GM21619 (cell line): ENCODE measurements at regions not wholly inside any gene's neighbourhood (a gene's known extent, or its start where the extent isn't known, plus 50 kb on each side); places are given as distances from the start of the nearest gene placed in this dataset.
"Not testable (repeated sequence)": the region's sequence is repeated elsewhere in the genome, so short reads cannot be mapped to it uniquely, and the experiment has no call there.

Experiments used
- ATAC-seq: cut with Tn5 transposase; IDR thresholded peaks from one replicate; pipeline ENCODE4 v1.9.1; 2021; ENCODE audit not compliant: unreplicated experiment

DNA sequence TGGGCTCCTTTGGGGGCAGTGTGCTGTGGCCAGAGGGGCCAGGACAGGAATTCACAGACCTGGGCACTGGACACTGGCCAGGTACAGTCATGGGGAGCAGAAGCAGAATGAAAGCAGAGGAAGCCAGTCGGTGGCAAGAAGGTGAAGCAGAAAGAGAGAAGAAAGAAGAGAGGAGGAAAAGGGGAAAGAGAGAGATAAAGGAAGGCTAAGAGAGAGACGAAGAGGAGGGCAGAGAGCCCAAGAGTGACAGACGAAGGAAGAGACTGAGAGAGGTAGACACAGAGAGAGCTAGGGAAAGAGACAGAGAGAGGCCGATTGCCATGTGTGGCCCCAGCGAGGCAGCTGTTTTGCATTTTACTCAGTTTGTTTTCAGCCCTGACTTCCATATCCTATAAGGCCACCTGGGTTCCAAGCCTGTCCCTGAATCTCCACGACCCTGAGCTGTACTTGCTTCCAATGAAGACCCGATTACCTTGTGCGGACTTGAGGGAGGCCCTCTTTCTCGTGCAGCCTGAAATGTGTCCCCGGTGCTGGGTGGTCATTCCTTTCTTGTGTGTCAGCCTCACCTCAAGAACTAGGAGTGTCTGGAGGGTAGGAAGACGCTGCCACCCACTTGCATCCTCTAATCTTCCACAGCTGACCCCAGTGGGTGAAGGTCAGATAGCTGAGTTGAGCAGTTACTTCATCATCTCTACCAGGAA lies 73.9 kb downstream of the LSM3 start:
- ATAC-seq: no peak

DNA sequence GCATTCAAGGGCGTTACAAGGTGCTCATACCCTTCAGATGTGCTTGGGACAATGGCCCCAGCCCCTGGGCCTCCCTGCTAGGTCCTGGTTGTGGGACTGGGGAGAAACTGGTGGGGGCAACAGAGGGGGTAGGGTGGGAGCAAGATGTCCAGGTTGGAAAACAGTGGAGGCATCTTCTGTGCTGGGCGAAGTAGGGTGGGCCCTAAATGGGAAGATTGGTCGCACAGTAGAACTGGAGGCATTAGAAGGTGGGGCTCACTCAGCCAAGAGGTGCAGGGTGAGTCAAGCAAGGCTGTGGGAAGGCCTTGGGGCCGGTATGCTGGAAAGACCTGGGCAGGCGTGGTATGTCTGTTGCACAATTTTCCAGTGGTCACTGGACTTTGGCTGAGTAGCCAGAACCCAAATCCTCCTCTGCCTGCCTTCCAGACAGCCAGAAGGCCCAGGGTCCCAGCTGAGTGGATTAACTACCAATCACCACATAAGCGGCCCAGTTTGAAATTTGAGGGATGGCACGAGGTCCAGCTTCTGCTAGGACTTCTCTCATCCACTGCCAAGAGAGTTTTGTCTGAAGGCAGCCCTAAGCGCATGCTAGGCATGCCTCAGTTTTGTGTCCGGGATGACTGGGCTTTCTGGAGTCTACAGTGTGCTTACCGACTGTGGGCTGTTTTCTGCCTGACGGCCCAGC lies 74.5 kb downstream of the LSM3 start:
- ATAC-seq: no peak

DNA sequence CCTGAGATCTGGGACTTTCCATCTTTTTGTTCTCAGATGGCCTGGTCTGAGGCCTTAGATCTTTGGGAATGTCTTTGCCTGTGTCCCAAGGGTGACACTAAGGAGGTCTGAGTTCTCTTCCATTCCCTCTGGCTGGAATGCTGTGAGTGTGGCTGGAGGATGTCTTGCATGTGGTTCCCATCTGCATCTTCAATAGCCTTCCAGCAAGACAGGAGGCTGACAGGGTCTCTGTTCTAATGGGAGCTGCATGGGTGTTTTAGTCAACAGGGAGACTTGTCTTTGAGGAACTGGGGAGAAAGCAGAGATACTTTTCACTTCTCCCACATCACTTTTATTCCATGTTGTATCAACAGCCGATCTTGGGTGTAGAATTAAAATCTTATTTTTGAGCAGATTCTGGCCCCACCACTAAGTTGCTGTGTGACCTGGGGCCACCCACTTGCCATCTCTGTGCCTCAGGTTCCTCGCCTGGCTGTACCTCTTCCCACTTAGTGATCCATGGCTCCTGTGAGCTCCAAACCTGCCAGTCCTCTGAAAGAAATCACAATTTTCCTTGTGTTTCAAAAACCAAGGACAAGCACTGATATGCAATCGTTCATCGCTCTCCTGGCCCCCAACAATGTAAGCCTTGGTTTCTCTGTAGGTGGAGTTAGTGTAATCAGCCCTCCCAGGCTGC lies 75.2 kb downstream of the LSM3 start:
- ATAC-seq: no peak

DNA sequence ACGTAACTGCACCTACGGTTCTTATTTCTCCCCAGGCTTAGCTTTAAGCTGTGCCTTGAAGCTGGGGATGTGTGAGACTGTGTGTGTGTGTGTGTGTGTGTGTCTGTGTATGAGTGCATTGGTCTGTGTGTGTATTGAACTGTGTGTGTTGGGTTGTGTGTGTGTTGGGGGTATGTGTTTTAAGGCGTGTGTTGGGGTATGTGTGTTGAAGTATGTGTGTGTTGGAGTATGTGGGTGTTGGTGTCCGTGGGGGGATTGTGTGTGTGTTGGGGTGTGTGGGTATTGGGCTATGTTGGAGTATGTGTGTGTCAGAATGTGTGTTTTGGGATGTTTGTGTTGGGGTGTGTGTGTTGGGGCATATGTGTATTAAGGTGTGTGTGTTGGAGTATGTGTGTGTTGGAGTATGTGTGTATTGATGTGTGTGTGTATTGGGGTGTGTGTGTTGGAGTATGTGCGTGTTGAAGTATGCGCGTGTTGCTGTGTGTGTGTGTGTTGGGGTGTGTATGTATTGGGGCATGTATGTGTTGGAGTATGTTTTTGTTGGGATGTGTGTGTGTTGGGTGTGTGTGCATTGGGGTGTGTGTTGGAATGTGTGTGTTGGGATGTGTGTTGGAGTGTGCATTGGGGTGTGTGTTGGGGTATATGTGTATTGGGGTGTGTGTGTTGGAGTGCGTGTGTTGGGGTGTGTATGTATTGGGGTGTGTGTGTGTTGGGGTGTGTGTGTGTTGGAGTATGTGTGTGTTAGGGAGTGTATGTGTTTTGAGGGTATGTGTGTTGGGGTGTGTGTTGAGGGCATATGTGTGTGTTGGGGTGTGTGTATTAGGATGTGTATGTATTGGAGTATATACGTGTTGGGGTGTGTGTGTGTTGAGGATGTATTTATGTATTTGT lies 76.4 kb downstream of the LSM3 start:
- ATAC-seq: no peak

DNA sequence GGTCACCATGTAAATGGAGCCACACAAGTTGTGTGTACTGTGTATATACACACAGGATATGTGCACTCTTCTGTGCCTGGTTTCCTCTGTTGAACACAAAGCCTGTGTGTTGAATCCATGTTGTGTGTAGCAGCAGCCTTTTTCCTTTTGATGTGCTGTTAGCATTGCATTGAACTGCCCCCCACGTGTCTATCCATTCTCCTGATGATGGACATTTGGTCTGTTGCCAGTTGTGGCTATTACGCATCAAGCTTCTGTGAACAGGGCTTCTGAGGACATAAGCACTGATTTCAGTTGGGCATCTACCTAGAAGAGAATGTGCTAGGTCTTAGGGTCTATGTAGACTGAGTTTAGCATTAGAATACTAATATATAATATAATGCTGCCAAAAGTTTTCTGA lies 77.4 kb downstream of the LSM3 start:
- ATAC-seq: no peak

DNA sequence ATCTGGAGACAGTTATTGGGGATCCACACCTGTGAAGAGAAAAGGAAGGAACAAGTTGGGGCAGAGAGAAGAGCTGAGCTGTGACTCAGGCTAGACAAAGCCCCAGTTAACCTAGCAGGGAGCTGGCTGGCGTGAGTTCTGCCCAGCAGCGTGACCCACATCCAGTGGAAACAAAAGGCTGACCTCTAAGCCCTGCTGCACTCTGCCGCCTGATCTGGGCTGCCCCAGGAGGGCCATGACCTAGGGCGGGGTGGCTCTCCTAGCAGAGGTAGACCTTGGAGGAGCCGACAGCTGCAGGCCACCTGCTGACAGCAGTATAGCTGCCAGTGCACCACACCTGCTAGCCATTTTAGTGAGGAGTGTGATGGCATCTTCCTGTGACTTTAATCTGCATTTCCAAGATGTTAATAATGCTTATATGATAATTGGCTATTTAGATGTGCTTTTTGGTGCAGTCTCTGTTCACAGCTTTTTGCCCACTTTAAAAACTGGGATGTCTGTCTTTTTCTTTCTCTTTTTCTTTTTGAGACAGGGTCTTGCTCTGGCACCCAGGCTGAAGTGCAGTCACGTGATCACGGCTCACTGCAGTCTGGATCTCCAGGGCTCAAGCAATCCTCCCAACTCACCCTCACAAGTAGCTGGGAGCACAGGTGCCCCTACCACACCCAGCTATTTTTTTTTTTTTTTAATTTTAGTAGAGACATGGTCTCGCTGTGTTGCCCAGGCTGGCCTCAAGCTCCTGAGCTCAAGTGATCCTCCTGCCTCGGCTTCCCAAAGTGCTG lies 78.1 kb downstream of the LSM3 start:
- no peak for ATAC-seq

DNA sequence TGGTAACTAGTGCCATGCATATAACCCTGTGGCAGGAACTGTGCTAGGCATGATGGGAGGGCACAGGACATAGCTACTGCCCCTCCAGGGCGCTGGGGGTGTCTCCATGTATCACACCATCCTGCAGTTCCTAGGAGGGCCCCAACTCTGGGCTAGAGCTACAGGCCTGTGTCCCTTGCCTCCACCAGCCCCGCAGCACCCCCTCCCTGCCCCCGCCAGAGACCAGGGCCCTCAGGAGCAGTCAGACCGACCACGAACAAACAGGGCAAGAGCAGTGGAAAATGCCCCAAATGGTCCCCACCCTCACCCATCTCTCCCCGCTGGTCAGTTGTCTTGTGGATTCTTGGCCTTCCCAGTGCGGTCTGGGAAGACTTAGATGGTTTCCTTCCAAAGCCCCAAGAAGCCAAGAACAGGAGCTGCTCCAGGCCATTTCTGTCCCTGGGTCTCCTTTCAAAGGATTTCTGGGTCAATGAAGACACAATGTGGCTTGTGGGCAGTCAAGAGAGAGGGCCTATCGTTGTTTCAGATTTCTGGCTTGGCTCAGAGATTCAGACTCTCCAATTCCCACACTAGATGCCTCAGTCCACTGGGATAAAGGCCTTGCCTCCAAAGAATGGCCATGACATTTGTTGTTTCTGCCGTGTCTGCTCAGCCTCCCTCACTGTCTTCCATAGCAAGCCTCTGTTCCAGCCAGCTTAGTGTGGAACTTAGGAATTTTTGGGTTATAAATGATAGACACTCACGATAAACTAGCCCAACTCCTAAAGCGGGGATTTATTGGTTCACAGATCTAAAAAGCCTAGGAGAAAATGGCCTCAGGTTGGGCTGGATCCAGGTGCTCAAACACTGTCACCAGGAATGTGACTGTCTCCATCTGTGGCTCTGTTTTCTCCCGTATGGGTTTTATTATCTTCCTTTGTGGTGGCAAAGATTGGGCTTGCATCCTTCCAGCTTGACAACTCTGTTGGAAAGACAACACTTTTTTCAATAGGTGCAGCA lies 80.6 kb downstream of the LSM3 start:
- ATAC-seq: no peak

DNA sequence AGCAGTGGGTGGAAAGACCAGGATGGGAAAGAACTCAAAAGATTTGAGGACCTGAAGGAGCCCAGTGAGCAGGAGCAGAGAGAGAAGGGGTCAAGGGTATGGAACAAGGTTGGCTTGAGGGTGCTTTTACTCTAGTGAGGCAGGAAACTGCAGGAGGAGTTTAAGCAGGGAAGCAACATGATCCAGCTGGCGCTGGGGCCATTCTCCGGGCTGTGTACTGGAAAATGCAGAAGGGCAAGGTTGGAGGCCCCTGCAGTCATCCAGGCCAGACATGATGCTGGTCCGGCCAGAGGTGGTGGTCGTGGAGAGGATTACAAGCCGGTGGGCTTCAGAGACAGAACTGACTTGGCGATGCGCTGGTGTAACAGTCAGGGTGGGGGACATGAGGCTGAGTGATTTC lies 81.8 kb downstream of the LSM3 start:
- no peak for ATAC-seq

DNA sequence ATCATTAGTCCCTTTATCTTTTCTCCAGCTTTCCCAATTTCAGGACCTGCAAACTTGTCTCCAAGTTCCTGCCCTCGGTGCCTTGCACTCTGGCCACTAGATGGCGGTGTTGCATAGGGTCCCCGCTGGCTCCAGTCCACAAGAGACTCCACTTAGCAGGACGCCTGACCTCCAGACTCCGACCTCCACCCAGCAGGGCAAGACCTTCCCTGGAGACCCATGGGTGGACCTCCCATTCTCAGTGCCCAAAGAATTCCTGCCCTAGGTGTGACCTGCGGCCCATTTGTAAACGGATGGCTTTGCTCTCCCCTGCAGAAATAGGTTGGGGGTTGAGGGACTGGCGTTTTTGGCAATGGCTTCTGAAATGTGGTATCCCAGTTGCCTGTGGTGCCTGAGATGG lies 82.6 kb downstream of the LSM3 start:
- peak; percentile 74 for ATAC-seq

DNA sequence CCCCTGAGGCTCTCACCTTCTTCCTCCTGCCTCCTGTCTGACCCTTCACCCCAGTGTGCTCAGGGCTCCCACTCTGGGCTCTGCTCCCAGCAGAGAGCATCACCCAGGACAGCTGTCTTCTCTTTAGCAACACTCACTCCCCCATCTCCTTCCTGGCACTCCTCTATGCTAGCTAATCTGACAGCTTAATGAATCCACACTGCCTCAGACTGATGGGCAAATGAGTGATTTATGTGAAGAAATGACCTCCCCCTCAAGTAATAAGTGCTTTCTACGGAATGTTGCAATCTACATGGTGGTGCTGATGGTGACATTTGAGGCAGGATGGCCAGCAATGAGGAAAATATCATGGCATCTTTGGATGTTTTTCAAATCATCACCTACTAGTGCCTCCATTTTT lies 83.6 kb downstream of the LSM3 start:
- no peak for ATAC-seq

DNA sequence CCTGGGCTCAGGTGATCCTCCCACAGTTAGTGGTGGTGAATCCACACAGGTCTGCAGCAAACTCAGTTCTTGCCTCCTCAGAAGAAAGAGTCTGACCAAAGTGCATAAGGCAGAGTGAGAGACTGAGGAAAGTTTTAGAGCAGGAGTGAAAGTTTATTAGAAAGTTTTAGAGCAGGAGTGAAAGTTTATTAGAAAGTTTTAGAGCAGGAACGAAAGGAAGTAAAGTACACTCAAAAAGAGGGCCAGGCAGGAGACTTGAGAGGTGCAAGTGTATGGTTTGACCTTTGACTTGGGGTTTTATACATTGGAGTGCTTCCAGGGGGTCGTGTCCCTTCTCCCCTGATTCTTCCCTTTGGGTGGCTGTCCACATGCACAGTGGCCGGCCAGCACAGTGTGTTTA lies 84.2 kb downstream of the LSM3 start:
- no peak for ATAC-seq

DNA sequence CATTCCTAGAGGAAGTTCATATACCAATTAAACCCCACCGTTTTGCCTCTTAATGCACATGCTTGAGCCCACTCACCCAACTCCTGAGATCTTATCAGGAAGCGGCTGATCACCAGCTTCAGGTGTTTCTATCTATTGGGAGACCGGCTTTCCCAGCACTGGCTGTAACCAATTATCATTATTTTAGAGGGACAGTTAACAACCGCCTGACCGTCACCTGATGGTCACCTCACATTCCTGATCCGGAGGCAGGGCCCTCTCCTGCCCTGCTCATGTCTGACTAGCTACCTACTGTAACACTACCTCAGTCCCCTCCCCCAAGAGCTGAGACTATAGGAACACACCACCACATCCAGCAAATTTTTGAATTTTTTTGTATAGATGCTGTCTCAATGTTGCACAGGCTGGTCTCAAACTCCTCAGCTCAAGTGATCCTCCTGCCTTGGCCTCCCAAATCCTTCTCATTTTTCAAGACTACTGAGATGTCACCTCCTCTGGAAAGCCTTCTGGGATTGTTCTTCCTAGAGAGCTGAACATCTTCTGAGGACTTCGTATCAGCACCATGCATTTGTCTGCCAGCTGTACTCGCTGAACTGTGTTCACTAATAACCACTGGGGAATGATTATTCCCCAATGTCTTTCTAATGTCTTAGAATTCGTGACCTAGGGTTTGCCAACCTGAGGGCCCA lies 84.8 kb downstream of the LSM3 start:
- ATAC-seq: no peak

DNA sequence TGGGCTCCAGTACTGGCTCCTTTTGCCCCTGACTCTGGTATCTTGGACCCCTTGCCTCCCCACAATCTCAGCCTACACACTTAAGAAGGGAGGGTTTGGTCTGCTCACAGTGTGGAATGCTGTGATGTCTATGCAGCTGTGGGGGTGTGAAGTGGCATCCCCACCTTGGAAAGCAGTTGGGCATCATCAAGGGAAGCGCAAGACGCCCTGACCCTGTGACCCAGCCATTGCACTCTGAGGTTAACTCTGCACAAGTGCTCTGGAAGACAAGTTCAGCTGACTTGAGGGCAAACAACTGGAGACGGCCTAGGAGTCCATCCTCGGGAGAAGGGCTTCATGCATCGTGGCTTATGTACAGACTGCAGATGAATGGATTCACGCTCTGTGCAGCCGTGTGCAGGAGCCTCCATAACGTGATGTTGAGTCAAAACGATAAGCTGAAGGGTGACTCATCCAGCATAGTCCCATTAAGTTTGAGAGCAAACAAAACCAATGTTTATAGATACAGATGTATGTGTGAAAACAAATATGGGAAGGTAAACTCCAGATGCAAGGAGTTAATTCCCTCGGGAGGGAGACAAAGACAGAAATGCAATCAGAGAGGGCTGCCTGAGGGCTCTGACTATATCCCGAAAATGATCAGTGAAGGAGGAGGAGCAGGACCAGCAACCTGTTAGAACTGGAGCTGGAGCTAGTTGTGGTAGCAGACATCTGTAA lies 86.8 kb downstream of the LSM3 start:
- ATAC-seq: no peak

DNA sequence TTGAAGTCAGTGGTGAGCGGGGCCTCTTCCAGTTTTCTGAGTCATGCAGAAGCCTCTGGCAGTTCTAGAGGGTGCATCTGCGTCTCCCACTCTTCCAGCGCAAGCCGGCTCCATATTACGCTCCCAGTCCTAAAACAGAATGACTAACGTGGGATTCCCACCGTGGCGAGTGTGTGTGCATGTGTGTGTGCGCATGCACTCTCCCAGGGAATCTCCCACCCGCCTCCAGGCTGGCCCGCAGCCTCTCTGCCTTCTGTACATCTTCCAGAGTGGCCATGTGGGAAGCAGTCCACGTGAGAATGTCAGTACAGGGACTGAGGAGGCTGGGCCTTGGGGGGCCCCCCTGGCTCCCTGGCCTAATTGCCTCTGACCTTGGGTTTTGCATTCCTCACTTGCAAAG lies 87.7 kb downstream of the LSM3 start:
- ATAC-seq: no peak

DNA sequence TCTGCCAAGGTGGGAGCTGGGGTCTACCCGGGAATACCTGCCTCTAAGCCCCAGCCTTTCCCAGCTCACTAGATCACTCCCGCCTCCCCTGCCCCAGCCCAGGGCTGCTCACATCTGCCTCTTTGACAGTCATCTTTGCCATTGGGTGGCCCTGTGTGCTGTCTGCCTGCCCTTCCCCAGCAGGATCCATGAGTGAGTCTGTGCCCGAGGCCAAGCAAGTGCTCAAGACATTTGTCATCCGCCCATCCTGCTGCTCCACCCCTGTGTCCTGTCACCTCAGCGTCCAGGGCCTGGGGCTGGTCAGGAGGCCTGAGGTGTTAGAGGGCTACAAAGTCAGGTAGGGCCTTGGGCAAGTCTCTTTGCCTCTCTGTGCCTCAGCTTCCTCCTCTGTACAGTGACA lies 89.4 kb downstream of the LSM3 start:
- ATAC-seq: no peak

DNA sequence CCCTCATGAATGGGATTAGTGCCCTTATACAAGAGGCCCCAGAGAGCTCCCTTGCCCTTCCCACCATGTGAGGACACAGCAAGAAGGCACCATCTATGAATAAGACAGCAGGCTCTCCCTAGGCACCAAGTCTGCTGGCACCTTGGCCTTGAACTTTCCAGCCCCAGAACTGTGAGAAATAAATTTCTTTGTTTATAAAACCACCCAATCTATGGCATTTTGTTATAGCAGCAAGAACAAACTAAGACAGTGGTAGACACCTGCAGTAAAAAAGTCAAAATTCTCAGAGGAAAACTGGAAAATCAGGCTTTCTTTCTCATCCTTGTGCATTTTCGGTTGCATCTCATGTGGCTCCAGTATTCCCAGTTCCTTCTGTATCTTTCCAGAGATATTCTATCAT lies 90.3 kb downstream of the LSM3 start:
- no peak for ATAC-seq

DNA sequence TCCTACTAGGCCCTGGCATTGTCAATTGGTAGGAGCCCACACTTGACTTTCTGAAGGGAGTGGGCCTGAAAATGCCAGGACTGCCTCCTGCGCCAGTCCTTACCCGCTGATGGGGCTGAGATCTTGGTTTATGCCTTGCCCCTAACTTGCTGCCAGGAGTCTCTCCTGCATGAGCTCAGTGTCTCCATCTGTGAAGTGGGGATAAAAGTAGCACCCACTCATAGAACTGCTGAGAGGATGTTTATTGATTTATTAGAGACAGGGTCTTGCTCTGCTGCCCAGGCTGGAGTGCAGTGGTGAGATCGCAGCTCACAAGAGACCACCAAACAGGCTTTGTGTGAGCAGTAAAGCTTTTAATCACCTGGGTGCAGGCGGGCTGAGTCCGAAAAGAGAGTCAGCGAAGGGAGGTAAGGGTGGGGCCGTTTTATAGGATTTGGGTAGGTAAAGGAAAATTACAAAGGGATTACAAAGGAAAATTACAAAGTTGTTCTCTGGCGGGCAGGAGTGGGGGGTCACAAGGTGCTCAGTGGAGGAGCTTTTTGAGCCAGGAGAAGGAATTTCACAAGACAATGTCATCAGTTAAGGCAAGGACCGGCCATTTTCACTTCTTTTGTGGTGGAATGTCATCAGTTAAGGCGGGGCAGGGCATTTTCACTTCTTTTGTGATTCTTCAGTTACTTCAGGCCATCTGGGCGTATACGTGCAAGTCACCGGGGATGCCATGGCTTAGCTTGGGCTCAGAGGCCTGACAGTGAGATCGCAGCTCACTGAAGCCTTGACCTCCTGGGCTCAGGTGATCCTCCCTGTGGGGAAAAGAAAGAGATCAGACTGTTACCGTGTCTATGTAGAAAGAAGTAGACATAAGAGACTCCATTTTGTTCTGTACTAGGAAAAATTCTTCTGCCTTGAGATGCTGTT lies 93.7 kb downstream of the LSM3 start:
- ATAC-seq: not testable (repeated sequence)
